NCI-H69 (cell line): ENCODE measurements at regions not wholly inside any gene's neighbourhood (a gene's known extent, or its start where the extent isn't known, plus 50 kb on each side); places are given as distances from the start of the nearest gene placed in this dataset.

Experiments
- DNase-seq: peaks from one replicate; lab custom pipeline; 2025; lab: John Stamatoyannopoulos, UW

DNA sequence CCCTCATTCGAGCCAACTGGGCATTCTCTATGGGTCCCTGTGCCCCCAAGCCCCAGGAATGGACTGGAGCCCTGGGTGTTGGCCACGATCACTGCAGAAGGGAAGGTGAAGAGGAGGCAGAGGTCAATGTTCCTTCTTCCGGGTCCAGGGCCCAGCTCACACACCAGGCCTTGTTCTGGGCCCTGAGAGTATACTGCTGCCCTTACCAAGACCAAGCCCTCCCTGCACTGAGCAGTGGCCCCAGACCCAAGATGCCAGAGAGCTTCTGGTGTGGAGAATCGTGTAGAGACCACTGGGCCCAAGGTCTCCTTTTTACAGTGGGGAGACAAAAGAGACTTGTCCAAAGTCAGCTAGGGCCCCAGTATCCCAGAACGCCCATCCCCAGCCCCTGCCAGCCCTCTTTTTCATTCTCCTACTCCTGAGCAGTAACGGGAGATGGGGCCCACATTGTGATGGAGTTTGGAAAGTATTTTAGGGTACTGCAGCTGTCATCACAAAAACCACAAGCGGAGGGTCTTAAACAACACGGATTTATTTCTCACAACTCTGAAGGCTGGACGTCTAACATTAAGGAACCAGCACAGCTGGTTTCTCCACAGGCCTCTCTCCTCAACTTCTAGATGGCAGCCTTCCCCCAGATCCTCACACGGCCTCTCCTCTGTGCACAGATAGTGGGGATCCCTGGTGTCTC lies 79.4 kb downstream of the PDGFA start:
- DNase-seq = no peak

DNA sequence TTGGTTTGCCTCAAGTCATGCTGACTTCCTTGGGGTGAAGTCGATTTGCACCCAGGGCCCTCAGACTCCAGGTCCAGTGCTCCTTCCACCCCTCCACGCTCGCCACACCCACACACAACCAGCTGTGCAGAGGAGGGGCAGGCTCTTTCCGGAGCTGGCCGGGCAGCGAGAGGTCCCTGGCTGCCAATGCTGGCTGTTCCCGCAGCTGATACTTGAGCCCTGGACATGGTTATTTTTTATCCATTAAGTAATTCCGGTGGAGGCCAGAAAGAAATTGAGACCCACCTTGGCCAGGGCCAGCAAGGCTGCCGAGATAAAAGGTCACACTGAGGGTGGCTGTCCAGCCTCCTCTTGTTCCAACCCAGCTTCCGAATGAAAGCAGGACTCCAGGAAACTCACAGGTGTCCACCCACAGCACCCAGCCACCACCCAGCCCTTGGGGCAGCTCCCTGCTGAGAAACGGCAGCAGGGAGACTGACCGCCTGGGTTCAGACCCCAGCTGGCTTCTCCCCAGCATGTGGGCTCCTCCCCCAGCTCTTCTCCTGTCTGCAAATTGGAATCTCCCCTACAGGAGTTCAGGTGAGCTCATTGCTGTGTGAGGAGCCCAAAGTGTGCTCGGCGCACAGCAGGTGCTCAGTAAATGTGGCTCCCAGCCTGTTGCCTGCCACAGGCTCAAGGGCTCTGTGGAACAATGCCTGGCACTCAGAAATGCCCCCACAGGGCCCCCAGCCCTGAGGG lies 77.8 kb downstream of the PDGFA start:
- DNase-seq = no peak

- no peak for DNase-seq
These were observed 77.2 kb downstream of the PDGFA start for GRCh38 chr7:442457-442856.

DNA sequence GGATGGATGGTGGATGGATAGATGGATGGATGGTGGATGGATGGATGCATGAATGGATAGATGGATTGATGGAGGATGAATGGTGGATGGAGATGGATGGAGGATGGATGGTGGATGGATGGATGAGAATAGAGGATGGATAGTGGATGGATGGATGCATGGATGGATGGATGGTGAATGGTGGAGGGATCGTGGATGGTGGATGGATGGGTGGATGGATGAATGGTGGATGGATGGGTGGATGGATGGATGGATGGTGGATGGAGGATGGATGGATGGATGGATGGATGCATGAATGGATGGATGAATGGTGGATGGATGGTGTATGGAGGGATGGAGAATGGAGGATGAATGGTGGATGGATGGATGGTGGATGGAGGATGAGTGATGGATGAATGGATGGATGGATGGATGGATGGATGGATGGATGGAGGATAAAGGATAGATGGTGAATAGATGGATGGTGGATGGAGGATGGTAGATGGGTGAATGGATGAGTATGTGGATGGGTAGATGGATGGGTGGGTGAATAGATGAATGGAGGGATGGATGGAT lies 76.3 kb downstream of the PDGFA start:
- DNase-seq = no peak

GRCh38 chr7:444606-445005 lies 75.0 kb downstream of the PDGFA start:
- DNase-seq = no peak

DNA sequence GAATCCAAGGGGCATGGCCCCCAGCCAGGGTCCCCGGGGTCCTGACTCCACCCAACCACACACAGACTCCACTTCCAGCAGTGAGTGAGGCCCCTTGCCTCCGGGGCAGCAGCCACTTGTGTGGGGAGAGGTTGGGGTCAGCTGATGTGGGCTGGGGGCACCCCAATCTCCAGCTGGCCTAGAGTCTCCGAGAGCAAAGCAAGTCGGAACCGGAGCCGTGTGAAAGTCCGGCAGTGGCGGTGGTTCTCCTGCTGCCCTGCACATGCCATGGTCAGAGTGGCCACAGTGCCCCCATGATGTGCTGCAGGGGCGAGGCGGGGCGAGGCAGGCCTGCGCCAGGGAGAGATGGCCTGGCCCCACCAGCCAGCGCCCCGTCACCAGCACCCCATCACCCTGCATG lies 74.6 kb downstream of the PDGFA start:
- DNase-seq = no peak

DNA sequence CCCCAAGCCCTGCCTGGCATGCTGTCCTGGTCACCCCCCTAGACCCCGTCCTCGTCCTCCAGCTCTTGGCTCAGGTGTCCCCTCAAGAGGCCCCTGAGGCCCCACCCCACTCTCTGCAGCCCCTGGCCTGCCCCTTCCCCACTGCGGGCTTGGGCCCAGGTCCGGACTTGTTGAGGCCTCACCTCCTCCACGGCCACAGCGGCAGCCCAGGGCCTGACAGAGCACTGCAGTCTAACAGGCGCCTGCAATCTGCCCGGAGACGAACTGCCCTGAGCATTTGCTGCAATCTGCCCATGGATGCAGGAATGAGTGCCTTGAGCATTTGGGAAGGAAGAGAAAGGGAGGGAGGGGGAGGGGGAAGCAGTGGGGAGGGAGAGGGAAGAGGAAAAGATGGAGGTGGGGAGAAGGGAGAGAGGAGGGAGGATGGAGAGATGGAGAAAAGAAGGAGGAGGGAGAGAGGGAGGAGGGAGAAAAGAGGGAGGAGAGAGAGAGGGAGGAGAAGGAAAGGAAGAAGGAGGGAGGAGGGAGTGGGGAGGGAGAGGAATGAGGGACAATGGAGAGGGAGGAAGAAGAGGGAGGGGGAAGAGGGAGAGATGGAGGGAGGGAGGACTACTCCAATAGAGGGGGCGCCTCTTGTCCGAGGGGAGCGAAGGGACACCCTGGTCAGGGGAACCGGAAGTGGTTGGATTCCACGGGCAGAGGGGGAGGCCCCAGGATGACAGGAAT lies 73.9 kb downstream of the PDGFA start:
- DNase-seq = no peak

GRCh38 chr7:446289-446935 lies 73.2 kb downstream of the PDGFA start:
- DNase-seq = no peak
